Activated T-cell treated with anti-CD3 and anti-CD28 coated beads, Interleukin-2, amount 50 U/mL, for 48 hours (primary cell): ENCODE measurements at regions not wholly inside any gene's neighbourhood (a gene's known extent, or its start where the extent isn't known, plus 50 kb on each side); places are given as distances from the start of the nearest gene placed in this dataset.

Source experiments
- DNase-seq, 2 experiments: peaks; one replicate each; pipeline ENCODE4 v3.0.0-alpha.2; 2020

DNA sequence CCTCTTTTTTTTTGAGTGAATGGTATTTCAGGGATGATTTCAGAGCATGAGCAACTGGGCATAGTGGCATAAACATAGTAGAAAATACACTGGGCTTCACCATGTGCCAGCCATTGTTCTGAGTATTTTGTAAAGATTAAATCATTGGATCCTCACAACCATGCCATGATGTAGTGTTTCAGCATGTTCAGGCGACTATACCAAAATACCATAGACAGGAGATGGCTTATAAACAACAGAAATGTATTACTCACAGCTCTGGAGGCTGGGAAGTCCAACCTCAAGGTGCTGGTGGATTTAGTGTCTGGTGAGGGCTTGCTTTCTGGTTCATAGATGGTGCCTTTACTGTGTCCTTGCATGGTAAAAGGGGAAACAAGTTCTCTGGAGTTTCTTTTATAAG lies 101.5 kb upstream of the KL start:
- DNase-seq: no peak

DNA sequence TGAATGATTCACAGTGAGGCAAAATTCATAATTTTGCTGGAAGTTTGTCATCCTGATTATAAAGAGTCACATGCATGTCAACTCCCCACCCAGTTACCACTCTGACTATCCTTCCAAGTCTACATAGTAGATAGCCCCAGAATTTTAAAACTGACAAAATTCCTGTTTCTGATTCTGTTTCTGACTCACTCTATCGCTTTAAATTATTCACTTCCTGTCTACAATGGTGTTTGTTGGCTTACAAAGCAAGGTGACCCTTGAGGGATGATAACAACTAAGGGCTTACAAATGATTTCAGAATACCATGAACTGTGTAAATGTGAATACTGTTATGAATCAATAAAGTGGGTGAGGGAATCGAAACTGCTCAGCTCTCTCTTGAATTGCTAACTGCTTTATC lies 98.7 kb upstream of the KL start:
- DNase-seq: no peak

DNA sequence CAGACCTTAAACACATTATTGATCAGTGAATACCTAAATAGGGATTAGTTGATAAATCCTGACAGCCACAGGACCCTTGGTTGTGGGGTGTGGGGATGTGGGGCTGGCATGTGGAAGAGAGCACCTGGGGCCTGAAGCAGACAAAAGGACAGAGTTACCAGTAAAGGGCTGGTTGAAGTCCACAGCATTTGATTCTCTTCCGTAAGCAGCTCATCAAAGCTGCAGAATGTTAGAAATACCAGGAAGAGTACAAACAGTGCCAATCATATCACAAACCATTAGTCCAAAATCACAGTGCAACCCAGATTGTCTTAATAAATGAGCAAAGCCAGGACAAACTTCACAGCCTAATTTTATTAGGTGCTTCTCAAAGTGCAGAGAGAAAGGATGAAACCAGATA lies 92.5 kb upstream of the KL start:
- no peak for DNase-seq

DNA sequence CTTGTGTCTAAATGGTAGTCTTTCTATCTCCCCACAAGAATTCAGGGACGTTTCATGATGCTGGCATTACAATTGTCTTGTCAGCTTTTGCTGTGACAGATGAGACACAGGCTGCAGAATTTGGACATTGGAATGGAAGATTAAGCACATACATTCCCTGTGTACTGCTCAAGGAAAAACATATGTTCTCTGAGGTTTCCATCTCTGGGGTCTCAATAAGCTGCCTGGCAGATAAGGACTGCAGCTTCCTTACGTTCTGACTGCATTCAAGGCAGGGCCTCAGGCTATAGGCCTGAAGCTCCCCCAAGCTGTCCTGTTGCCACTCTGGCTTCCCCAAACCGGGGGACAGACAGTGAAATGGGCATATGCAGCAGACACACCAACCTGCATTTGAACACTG lies 91.3 kb upstream of the KL start:
- DNase-seq: no peak

DNA sequence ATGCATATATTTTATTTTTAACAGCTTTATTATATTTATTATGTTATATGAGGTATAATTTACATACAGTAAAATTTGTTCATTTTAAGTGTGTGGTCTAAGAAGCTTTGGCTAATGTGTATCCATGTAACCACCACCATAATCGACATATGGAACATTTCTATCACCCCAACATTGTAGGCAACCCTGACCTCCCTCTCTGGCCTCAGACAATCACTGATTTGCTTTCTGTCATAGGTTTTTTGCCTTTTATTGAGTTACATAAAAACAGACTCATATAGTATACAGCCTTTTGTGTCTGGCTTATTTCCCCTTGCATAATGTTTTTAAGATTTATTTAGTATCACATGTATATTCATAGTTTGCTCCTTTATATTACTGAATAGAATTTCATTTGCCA lies 90.7 kb upstream of the KL start:
- no peak for DNase-seq

DNA sequence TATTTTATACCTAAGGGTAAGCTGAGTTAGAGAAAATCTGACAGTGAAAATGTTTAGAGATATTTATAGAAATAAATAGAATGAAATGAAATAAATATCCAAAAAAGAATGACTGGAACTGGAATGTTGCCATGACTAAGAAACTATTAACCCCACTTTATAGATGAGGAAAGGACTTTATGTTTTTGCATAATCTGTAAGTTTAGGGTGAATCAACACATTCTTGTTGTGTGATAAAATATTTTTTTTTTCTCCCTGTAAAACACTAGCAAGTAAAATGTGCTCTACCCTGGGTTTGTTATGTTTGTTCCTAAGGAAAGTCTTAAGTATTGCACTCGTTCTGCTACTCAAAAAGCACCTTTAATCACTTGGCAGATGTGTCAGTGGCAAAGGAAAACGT lies 83.8 kb upstream of the KL start:
- no peak for DNase-seq

DNA sequence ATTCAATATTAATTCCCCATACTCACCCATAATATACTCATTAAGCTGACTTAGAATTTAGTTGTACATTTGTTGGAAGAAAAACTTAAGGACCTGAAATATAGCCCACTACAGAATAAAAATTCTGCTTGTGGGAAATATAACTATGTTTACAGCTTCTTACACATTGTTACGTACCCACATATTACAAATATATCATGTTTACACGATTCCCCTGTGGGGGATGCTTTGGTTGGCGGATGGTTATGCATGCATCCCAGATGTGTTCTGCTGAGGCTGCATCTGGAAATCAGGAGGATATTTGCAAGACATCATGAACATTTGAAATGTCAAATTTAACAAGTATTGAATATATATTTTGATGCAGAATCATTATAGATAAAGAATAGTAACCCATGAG lies 79.5 kb upstream of the KL start:
- DNase-seq: no peak

DNA sequence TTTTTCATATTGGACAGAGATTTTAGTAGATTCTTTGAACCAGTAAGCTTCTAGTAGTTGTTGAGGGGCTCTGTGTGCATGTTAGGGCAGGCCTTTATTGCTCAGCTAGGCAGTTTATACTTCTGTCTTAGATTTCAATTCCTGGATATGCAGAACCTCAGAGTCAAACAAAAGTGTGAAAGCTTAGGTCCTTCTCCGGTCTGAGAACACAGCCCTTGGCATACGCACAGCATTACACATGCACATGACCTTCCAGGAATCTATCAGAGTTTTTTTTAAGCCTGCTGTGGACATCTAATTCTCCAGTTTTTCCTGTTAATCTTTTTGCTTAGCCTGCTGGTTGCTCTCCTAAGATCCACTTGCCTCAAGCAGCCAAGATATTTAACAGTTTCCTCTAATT lies 77.9 kb upstream of the KL start:
- no peak for DNase-seq

DNA sequence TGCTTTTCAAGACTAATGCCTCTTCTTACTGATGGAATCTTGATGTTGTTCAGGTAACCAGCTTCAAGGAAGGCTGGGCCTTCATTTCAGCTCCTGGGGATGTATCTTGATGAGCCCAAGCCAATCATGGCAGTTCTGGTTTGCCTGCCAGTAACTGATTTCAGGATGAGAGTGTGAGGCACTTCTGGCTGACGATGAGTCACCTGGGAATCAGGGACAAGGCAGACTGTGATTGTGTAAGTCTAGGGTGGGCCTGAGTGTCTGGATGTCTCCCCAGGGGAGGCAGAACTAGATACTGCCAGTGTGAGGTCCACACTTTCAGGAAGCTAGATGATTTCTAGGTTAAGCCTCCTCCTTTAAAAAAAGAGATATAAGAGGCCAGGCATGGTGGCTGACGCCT lies 77.3 kb upstream of the KL start:
- DNase-seq: no peak

DNA sequence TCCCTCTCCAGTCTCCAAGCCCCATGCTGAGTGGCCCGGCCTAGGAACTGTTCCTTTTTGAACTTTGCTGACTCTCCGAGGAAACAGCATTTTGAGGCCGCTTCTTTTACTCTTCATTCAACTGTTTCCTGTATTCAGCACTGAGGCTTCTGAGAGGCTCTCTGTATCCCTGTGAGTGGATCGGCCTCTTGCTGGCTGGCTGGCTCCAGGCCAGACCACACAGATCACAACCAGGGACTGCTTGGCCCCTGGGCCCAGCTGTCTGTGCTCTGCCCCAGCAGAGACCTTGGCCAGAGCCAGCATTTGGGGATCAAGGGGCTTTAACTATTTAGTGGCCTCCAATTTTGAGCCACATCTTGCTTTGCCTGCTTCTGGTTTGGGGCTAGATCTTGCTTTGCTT lies 75.6 kb upstream of the KL start:
- no peak for DNase-seq

DNA sequence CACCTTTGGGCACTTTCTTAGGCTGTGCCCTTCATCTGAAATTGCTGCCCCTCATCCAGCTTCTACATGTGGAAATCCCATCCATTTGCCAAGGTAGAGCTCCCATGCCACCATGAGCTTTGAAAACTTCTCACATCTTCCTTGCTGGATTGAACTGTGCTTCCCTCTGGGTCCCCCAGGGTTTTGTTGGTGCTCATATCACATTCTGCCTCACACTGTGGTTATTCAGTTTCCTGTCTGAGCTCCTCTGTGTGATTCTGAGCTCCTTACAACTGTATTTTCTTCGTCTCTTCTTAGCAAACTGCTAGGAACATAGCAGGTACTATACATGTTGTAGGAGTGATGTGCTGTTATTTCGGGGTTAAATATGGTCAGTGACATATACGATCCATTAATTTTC lies 74.9 kb upstream of the KL start:
- no peak for DNase-seq

DNA sequence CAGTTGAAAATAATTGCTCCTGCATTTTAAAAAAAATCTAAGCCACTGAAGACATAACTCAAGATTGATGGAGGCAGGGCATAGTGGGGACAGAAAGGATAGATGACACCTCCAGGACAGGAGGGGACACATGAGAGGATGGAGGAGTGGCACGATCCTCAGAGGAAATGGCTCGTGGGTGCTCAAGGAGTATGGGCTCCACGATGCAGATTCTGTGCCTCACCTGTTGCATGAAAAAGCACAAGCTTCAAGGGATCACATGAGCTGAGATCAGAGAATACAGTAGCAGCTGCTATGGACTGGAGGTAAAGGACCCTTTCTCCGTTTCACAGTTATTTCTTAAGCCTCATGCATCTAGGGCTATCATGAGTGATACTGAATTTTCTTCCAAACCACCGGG lies 69.7 kb upstream of the KL start:
- no peak for DNase-seq

DNA sequence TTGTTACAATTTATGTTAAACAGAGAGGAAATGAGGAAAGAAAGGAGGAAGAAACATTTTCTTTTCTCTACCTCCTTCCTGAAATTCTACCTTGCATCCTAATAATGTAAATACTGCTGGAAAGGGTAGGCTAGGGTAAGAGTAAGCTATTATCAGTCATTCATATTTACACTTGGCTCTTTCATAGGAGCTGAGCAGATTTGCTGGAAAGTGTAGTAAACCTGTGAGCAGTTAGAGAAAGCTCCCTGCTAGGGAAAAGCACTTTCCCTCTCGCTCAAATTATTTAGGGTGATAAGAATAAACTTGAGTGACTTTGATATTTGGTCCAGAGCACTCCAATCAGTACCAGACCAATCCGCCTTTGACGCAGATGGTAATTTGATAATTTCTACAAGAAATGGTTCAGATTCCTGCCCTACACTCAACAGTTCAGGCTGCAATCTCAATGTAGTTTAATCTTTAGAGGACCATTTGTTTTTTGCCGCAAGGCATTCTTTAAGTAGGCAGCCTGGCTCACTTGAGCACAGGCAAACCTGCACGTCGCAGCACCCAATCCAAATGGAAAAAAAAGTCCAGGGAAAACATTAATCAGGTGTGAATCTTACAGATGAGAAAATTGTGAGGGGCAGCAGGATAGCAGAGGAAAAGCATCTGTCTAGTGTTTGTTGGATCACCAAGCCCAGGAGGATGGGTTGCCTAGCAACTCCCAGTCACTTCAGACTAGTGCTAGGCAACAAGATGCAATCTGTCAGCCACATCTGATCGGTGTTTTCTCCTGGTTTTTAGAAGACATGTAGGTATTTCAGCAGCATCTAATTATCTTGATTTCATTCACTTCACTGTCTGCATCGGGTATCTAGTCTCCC lies 68.6 kb upstream of the KL start:
- DNase-seq: no peak

DNA sequence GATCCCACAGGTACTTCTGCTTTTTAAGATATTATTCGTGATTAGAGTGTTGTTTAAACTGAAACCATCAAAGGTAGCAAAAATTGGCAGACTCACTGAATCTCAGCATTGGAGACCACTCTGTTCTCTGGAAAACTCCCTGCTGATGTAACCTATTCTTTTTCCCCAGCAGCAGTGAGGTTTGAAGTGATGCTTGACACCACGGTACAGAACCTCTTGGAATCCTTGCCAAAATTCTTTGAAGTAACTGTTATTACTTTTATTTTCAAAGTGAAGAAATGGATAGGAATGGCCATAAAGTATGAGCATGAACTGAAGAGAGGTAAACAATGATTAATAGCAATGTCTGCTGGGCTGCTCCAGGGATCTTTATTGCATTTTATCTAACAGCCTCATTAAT lies 66.4 kb upstream of the KL start:
- DNase-seq: no peak

DNA sequence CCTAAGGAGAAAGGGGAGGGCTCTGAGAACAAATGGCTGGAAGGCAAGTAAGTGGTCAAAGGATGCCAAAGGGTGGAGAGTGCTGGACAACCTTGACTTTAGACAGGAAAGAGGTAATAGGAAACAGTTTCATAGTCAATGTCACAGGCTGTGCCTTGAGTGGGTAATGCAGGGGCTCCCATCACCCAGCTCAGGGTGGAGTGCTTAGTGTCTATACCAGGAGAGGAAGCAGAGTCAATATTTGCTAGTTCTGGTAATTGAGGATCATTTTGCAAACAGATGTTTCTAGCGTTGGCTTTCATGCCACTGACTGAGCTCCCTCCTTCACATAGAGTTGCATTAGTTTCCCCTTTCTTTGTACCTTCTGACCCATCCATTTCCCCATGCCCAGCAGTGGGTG lies 64.6 kb upstream of the KL start:
- no peak for DNase-seq

DNA sequence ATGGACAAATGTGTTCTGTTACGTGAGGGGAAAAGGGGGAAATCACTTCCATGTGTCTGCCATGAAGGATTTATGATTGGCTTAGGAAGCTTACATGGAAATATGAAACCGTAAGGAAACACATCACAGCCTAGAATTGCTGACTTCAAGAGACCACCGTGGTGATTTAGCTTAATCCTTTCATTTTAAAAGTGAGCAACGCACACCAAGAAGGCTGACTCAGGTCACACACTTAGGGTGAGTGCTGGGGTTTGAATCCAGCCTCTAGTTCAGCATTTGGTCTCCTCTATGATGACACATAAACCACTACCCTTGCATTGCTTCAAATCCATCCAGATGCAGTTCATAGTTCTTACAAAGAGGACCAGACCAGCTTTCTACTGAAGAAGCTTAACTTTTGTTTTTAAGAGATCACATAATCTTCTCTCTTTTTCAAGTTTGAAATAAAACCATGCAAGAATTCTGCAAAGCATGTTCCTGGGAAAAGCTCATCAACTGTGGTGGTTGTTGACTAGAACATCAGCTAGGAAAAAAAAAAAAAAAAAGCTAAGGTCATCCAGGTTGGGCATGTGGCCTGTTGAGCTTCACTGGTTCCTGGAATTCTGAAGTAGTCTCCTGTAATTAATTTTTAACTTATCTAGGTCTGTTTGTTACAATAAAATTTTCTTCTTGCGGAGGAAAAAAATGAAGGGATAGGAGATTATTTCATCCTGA lies 60.2 kb upstream of the KL start:
- DNase-seq: no peak

DNA sequence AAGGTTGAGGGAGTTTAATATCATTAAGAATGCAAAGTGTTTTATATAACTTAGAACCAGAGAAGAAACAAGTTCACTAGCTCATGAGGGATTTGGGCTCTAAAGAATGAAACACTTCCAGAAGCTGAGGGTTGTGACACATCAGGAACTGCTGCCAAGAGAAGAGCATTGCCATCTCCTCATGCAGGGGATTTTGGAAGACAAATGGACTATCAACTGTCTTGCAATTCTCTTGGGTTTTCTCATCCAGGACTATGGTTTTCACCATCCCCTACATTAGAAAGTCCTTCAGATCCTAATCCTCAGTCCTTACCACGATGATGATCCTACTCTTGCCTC lies 59.7 kb upstream of the KL start:
- DNase-seq: no peak

DNA sequence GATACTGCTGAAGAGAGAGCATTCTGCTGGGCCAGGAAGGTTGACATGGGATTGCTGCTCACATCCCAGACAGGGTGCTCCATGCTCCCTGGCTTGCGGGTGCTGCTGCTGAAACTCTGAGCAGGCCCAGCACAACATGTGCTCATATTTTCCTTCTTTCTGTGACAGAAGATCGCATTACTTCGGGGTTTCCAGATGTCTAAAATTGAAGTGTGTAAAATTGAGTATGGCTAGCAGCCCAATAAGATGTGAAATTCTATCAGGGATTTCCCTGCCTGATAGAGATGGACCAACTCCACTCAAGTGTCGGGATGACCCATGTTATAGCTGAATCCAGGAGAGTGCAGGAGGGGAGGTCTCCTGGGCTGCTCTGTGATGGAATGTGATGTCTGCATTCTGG lies 55.6 kb upstream of the KL start:
- no peak for DNase-seq

DNA sequence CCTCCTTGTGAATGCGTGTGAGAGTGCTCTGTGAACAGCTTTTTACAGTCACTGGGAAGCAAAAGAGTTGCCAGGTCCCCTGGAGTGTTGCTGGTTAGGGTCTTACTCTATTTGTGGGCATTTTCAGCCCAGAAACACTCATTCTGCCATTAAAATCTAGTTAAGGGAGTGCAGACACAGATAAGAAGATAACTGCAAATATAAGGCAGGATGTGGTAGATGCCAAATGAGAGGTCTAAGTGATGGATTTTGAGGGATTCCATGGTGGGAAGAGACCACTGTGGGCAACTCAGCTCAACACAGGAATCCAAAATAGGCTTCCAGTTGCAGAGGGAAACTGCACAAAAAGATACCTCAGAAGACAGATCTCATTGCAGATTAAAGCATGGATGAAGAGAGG lies 54.5 kb upstream of the KL start:
- DNase-seq: no peak

DNA sequence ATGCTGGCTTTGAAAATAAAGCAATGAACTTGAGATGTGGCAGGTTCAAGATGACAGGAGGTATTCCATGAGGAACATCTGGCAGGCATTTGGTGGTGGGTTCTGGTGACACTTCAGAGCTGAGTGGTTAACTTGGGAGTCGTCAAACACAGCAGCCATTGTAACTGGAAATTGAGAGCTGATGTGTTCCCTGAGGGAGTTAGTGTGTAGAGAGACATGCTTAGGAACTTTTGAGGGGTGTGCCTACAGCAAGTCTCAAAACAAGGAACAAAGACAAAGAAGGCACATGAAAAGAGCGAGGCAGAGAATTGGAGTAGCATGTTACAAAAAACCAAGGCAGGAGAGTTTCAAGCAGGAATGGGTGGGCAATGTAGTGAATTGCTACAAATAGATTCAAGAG lies 53.9 kb upstream of the KL start:
- DNase-seq: no peak

DNA sequence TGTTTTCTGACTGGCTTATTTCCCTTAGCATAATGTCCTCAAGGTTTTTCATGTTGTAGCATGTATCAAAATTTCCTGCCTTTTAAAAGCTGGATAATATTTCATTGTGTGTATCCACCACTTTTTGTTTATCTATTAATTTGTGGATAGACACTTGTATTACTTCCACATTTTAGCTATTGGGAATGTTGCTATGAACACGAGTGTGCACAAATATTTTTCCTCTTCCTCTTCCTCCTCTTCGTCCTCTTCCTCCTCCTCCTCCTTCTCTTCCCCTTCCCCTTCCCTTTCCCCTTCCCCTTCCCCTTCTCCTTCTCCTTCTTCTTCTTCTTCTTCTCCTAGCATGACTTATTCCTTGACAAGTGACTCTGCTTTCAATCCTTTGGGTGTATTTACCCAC lies 51.2 kb upstream of the KL start:
- DNase-seq: no peak
